ENCODE measurements at regions not wholly inside any gene's neighbourhood (a gene's known extent, or its start where the extent isn't known, plus 50 kb on each side); places are given as distances from the start of the nearest gene placed in this dataset.

GRCh38 chr11:94675239-94675638 lies 92.9 kb upstream of the AMOTL1 start:
- Histone ChIP-seq H3F3A (ENCODE audit: insufficient read depth) (no peaks in the 10 kb centered on the region), H3K4me3 (no peak overlapping the region), H3K79me2 (ENCODE audit: insufficient read depth) (no peaks in the 10 kb centered on the region), H2AFZ (no peak overlapping the region), H3K9ac (no peak overlapping the region), H3K9me2 (ENCODE audit: insufficient read depth) (no peaks in the 10 kb centered on the region), H3K36me3 (ENCODE audit: low read depth) (no peaks in the 10 kb centered on the region), H4K20me1 (ENCODE audit: insufficient read depth) (no peaks in the 10 kb centered on the region), H3K4me1 (ENCODE audit: insufficient read depth) (no peaks in the 10 kb centered on the region), H3K27me3 (replicated peaks; ENCODE audit: insufficient read depth) (no peaks in the 10 kb centered on the region), H3K4me2 (ENCODE audit: unreplicated experiment) (no peak overlapping the region), H3K27ac (no peak overlapping the region), H3K9me3 (ENCODE audit: low read depth) (no peaks in the 10 kb centered on the region)
- TF ChIP-seq EZH2 (IDR thresholded peaks at IDR 0.05; ENCODE audit: insufficient read depth, poor library complexity, severe bottlenecking), result no peak
- TF ChIP-seq EZH2phosphoT487 (IDR thresholded peaks at IDR 0.05; ENCODE audit: insufficient read depth, low read depth), result no peak
- 92% methylated on average over 2 of the region's 2 CpGs for WGBS, 2 experiments (ENCODE audit: low coverage in 1 of 2, low lambda C conversion rate in 2 of 2, missing lambda C conversion rate in 2 of 2)
- no peak for DNase-seq
- in situ Hi-C loops (cut with MboI), result no loop called here

GRCh38 chr11:94675813-94676212 lies 92.3 kb upstream of the AMOTL1 start:
- Histone ChIP-seq H3K27ac (no peak overlapping the region), H3K4me2 (ENCODE audit: unreplicated experiment) (no peak overlapping the region), H3K27me3 (replicated peaks; ENCODE audit: insufficient read depth) (no peaks in the 10 kb centered on the region), H3K9ac (no peak overlapping the region), H4K20me1 (ENCODE audit: insufficient read depth) (no peaks in the 10 kb centered on the region), H3K4me1 (ENCODE audit: insufficient read depth) (no peaks in the 10 kb centered on the region), H2AFZ (no peak overlapping the region), H3F3A (ENCODE audit: insufficient read depth) (no peaks in the 10 kb centered on the region), H3K9me3 (ENCODE audit: low read depth) (no peaks in the 10 kb centered on the region), H3K9me2 (ENCODE audit: insufficient read depth) (no peaks in the 10 kb centered on the region), H3K4me3 (no peak overlapping the region), H3K36me3 (ENCODE audit: low read depth) (no peaks in the 10 kb centered on the region), H3K79me2 (ENCODE audit: insufficient read depth) (no peaks in the 10 kb centered on the region)
- no peak for TF ChIP-seq EZH2phosphoT487 (IDR thresholded peaks at IDR 0.05; ENCODE audit: insufficient read depth, low read depth)
- in situ Hi-C loops (cut with MboI), result no loop called here
- DNase-seq, result peak; percentile 6

GRCh38 chr11:94676814-94677213 lies 91.3 kb upstream of the AMOTL1 start:
- no peak for DNase-seq
- no peaks in the 10 kb centered on the region for H3F3A ChIP-seq (ENCODE audit: insufficient read depth)
- H2AFZ ChIP-seq, result no peak overlapping the region
- no peaks in the 10 kb centered on the region for H3K9me3 ChIP-seq (ENCODE audit: low read depth)
- no peak overlapping the region for H3K4me3 ChIP-seq
- H3K27me3 ChIP-seq (replicated peaks; ENCODE audit: insufficient read depth), result no peaks in the 10 kb centered on the region
- WGBS, 2 experiments (ENCODE audit: low coverage in 1 of 2, low lambda C conversion rate in 2 of 2, missing lambda C conversion rate in 2 of 2), result 75 to 85% methylated on average over 4 of the region's 4 CpGs
- in situ Hi-C loops (cut with MboI), result no loop called here
- H3K4me2 ChIP-seq (ENCODE audit: unreplicated experiment), result no peak overlapping the region
- no peak for TF ChIP-seq EZH2phosphoT487 (IDR thresholded peaks at IDR 0.05; ENCODE audit: insufficient read depth, low read depth)
- TF ChIP-seq EZH2 (IDR thresholded peaks at IDR 0.05; ENCODE audit: insufficient read depth, poor library complexity, severe bottlenecking), result no peak
- H3K27ac ChIP-seq, result no peak overlapping the region
- H3K9ac ChIP-seq, result no peak overlapping the region
- no peaks in the 10 kb centered on the region for H4K20me1 ChIP-seq (ENCODE audit: insufficient read depth)
- H3K9me2 ChIP-seq (ENCODE audit: insufficient read depth), result no peaks in the 10 kb centered on the region
- H3K4me1 ChIP-seq (ENCODE audit: insufficient read depth), result no peaks in the 10 kb centered on the region
- no peaks in the 10 kb centered on the region for H3K36me3 ChIP-seq (ENCODE audit: low read depth)
- no peaks in the 10 kb centered on the region for H3K79me2 ChIP-seq (ENCODE audit: insufficient read depth)

GRCh38 chr11:94678236-94678635 lies 89.9 kb upstream of the AMOTL1 start:
- H3K9me3 ChIP-seq (ENCODE audit: low read depth), result no peaks in the 10 kb centered on the region
- H3K9ac ChIP-seq, result no peak overlapping the region
- in situ Hi-C loops (cut with MboI), result no loop called here
- no peak overlapping the region for H3K27ac ChIP-seq
- no peaks in the 10 kb centered on the region for H3K79me2 ChIP-seq (ENCODE audit: insufficient read depth)
- H4K20me1 ChIP-seq (ENCODE audit: insufficient read depth), result no peaks in the 10 kb centered on the region
- no peak overlapping the region for H3K4me2 ChIP-seq (ENCODE audit: unreplicated experiment)
- peak; percentile 18 for DNase-seq
- H2AFZ ChIP-seq, result no peak overlapping the region
- no peaks in the 10 kb centered on the region for H3K4me1 ChIP-seq (ENCODE audit: insufficient read depth)
- no peaks in the 10 kb centered on the region for H3K36me3 ChIP-seq (ENCODE audit: low read depth)
- H3K27me3 ChIP-seq (replicated peaks; ENCODE audit: insufficient read depth), result no peaks in the 10 kb centered on the region
- no peak overlapping the region for H3K4me3 ChIP-seq
- H3K9me2 ChIP-seq (ENCODE audit: insufficient read depth), result no peaks in the 10 kb centered on the region
- no peaks in the 10 kb centered on the region for H3F3A ChIP-seq (ENCODE audit: insufficient read depth)
- WGBS, 2 experiments (ENCODE audit: low coverage in 1 of 2, low lambda C conversion rate in 2 of 2, missing lambda C conversion rate in 2 of 2), result 69 to 72% methylated on average over 4 of the region's 4 CpGs
- TF ChIP-seq EZH2 (IDR thresholded peaks at IDR 0.05; ENCODE audit: insufficient read depth, poor library complexity, severe bottlenecking), result no peak

- Histone ChIP-seq H3K9me3 (ENCODE audit: low read depth) (no peaks in the 10 kb centered on the region), H3K4me3 (no peak overlapping the region), H3K27me3 (replicated peaks; ENCODE audit: insufficient read depth) (no peaks in the 10 kb centered on the region), H3K4me1 (ENCODE audit: insufficient read depth) (no peaks in the 10 kb centered on the region), H3K9me2 (ENCODE audit: insufficient read depth) (no peaks in the 10 kb centered on the region), H4K20me1 (ENCODE audit: insufficient read depth) (no peaks in the 10 kb centered on the region), H3F3A (ENCODE audit: insufficient read depth) (no peaks in the 10 kb centered on the region), H3K79me2 (ENCODE audit: insufficient read depth) (no peaks in the 10 kb centered on the region), H3K9ac (no peak overlapping the region), H2AFZ (no peak overlapping the region), H3K4me2 (ENCODE audit: unreplicated experiment) (no peak overlapping the region), H3K36me3 (ENCODE audit: low read depth) (no peaks in the 10 kb centered on the region), H3K27ac (no peak overlapping the region)
- no peak for DNase-seq
- in situ Hi-C loops (cut with MboI), result no loop called here
- TF ChIP-seq EZH2 (IDR thresholded peaks at IDR 0.05; ENCODE audit: insufficient read depth, poor library complexity, severe bottlenecking), result no peak
- no peak for TF ChIP-seq EZH2phosphoT487 (IDR thresholded peaks at IDR 0.05; ENCODE audit: insufficient read depth, low read depth)
- 59 to 79% methylated on average over 1 of the region's 1 CpG for whole genome bisulfite sequencing, 2 experiments (ENCODE audit: low coverage in 1 of 2, low lambda C conversion rate in 2 of 2, missing lambda C conversion rate in 2 of 2)
These were observed 89.3 kb upstream of the AMOTL1 start for GRCh38 chr11:94678901-94679300.

All from GM23248 (cell line).